ENCODE measurements at regions not wholly inside any gene's neighbourhood (a gene's known extent, or its start where the extent isn't known, plus 50 kb on each side); places are given as distances from the start of the nearest gene placed in this dataset.
"Not testable (repeated sequence)": the region's sequence is repeated elsewhere in the genome, so short reads cannot be mapped to it uniquely, and the experiment has no call there.

DNA sequence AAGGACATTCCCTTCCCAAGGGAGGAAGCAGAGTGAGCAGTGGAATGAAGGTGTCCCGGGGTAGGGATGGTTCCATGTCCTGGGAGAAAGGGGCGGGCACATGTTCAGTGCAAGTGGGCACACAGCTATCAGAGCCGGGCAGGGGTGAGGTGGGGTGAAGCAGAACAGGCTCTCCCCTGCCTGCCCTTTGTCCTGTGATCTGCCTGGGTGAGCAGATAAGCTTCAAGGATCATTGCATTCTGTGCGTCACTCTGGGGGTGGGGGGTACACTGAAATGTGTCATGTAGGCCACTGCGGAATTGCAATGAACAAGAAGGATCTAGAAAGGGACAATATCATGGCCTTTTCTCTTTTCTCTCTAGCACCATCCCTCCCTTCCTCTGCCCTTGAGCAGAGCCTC, 61.7 kb upstream of the SHB start:
- no peak overlapping the region for H3K4me3 Mint-ChIP-seq
- H3K27me3 Mint-ChIP-seq (ENCODE audit: low read depth): peaks cover 3% of the 10 kb centered on the region
- H3K4me1 Mint-ChIP-seq: peaks cover 6% of the 10 kb centered on the region
- no peaks in the 10 kb centered on the region for H3K36me3 Mint-ChIP-seq (ENCODE audit: low read depth)
- TF ChIP-seq, protein P1, sequence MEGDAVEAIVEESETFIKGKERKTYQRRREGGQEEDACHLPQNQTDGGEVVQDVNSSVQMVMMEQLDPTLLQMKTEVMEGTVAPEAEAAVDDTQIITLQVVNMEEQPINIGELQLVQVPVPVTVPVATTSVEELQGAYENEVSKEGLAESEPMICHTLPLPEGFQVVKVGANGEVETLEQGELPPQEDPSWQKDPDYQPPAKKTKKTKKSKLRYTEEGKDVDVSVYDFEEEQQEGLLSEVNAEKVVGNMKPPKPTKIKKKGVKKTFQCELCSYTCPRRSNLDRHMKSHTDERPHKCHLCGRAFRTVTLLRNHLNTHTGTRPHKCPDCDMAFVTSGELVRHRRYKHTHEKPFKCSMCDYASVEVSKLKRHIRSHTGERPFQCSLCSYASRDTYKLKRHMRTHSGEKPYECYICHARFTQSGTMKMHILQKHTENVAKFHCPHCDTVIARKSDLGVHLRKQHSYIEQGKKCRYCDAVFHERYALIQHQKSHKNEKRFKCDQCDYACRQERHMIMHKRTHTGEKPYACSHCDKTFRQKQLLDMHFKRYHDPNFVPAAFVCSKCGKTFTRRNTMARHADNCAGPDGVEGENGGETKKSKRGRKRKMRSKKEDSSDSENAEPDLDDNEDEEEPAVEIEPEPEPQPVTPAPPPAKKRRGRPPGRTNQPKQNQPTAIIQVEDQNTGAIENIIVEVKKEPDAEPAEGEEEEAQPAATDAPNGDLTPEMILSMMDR (IDR thresholded peaks at IDR 0.05; ENCODE audit: unreplicated experiment in 3 of 3): no peak
- H3K27ac Mint-ChIP-seq: no peak overlapping the region
- no peaks in the 10 kb centered on the region for H3K9me3 Mint-ChIP-seq

DNA sequence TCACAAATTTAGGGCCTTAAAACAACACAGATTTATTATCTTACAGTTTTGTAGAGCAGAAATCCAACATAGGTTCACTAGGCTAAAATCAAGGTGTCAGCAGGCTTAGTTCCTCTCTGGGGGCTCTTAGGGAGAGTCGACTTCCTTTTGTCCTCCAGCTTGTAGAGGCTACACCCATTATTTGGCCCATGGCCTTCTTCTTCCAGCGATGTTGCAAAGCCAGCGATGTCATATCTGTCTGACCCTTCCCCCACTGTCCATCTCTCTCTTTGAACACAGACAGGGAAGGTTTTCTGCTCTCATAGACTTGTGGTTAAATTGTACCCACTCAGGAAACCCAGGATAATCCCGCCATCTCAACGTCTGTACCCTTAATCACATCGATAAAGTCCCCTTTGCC, 60.3 kb upstream of the SHB start:
- no peak overlapping the region for H3K4me3 Mint-ChIP-seq
- peaks cover 10% of the 10 kb centered on the region for H3K27me3 Mint-ChIP-seq (ENCODE audit: low read depth)
- no peaks in the 10 kb centered on the region for H3K36me3 Mint-ChIP-seq (ENCODE audit: low read depth)
- TF ChIP-seq, protein P1 (IDR thresholded peaks at IDR 0.05; ENCODE audit: unreplicated experiment in 3 of 3): no peak
- peaks cover 6% of the 10 kb centered on the region for H3K4me1 Mint-ChIP-seq
- no peaks in the 10 kb centered on the region for H3K9me3 Mint-ChIP-seq
- H3K27ac Mint-ChIP-seq: no peak overlapping the region

DNA sequence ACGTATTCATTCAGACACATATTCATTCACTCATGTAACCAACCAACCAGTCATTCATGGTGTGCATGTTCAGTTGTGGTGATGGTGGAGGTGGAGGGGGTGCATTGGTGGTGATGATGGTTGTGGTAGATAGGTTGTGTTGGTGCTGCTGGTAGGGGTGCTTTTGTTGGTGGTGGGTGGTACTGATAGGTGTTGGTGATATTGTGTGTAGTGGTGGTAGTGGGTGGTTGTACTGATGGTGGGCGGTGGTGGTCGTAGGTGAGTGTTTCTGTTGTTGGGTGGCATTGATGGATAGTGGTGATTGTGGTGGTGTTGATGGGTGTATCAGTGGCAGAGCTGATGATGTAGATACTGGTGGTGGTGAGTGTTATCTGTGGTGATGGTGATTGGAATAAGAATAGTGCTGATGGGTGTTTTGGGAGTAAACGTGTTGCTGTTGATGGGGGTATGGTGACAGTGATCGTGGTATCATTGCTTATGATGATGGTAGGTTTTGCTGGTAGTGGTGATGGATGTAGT, 59.8 kb upstream of the SHB start:
- TF ChIP-seq, protein P1 (IDR thresholded peaks at IDR 0.05; ENCODE audit: unreplicated experiment in 3 of 3): no peak
- H3K36me3 Mint-ChIP-seq (ENCODE audit: low read depth): no peaks in the 10 kb centered on the region
- H3K4me1 Mint-ChIP-seq: peaks cover 6% of the 10 kb centered on the region
- H3K9me3 Mint-ChIP-seq: no peaks in the 10 kb centered on the region
- no peak overlapping the region for H3K4me3 Mint-ChIP-seq
- peaks cover 11% of the 10 kb centered on the region for H3K27me3 Mint-ChIP-seq (ENCODE audit: low read depth)
- no peak overlapping the region for H3K27ac Mint-ChIP-seq

DNA sequence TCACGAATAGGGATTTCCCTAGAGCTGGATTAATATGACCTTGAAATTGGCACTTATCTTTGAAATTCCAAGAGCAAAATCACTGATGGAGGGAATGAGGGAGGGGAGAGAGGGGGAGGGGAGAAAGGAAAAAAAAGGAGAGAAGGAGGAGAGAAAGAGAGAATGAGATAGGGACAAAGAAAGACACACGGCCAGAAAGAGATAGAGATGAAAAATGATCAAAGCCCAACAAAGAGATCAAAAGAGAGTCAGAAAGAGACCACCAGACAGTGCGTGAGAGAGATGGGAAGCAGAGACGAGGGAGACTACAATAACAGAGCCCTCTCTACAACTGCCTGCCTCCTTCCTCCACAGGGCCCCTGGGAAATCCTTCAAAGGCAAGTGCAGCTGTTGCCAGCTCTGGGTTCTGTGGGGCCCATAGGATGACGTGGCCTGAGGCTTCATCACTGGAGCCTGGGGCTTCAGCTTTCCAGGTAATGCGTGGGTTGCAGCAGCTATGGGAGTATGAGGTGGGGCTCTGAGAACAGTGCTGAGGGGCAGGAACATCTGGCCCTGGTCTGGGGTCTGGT, 58.3 kb upstream of the SHB start:
- Mint-ChIP-seq H3K4me1 (peaks cover 6% of the 10 kb centered on the region), H3K36me3 (ENCODE audit: low read depth) (no peaks in the 10 kb centered on the region), H3K27me3 (ENCODE audit: low read depth) (peaks cover 11% of the 10 kb centered on the region), H3K27ac (no peak overlapping the region), H3K9me3 (no peaks in the 10 kb centered on the region), H3K4me3 (no peak overlapping the region)
- TF ChIP-seq, protein P1 (IDR thresholded peaks at IDR 0.05; ENCODE audit: unreplicated experiment in 3 of 3): no peak

DNA sequence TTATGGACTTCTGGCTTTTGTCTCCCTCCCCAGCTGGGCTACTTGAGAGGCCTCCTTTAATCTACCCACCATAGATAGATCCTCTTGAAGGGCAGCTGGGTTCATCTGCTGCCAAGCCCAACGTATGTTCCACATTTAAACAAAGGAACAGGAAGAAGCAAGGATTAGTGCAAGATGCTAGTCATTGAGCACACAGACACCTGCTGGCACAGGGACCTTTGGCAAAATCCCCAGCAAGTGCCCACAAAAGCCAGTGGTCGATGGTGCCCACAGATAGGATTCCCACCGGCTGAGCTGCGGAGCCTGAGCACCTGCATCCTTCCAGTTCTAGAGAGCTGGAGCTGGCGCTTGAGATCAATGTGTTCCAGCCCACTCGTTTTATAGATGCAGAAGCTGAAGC, 57.7 kb upstream of the SHB start:
- H3K4me1 Mint-ChIP-seq: peaks cover 6% of the 10 kb centered on the region
- TF ChIP-seq, protein P1 (IDR thresholded peaks at IDR 0.05; ENCODE audit: unreplicated experiment in 3 of 3): no peak
- H3K9me3 Mint-ChIP-seq: no peaks in the 10 kb centered on the region
- H3K27ac Mint-ChIP-seq: no peak overlapping the region
- H3K27me3 Mint-ChIP-seq (ENCODE audit: low read depth): peaks cover 11% of the 10 kb centered on the region
- H3K36me3 Mint-ChIP-seq (ENCODE audit: low read depth): no peaks in the 10 kb centered on the region
- no peak overlapping the region for H3K4me3 Mint-ChIP-seq

DNA sequence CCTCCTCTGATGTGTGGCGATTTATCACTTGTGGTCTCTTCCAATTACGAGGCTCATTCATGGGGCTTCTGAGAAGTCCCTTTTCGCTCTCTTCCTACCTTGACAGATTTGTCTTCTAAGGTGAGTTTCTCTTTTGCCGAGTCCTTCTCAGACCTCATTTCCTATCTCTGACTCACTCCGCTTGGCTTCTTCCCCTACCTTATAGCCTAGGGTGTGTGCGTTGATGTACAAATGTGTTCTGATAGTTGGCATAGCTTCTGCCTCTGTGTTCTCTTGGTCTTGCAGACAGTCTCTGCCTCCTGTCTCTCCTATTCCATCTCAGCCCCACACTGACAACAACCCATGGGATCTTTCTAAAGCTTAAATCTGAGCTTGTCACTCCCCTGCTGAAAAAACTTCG, 56.9 kb upstream of the SHB start:
- H3K4me1 Mint-ChIP-seq: peaks cover 6% of the 10 kb centered on the region
- no peaks in the 10 kb centered on the region for H3K9me3 Mint-ChIP-seq
- H3K27me3 Mint-ChIP-seq (ENCODE audit: low read depth): peaks cover 11% of the 10 kb centered on the region
- H3K27ac Mint-ChIP-seq: no peak overlapping the region
- TF ChIP-seq, protein P1 (IDR thresholded peaks at IDR 0.05; ENCODE audit: unreplicated experiment in 3 of 3): no peak
- no peaks in the 10 kb centered on the region for H3K36me3 Mint-ChIP-seq (ENCODE audit: low read depth)
- H3K4me3 Mint-ChIP-seq: no peak overlapping the region

DNA sequence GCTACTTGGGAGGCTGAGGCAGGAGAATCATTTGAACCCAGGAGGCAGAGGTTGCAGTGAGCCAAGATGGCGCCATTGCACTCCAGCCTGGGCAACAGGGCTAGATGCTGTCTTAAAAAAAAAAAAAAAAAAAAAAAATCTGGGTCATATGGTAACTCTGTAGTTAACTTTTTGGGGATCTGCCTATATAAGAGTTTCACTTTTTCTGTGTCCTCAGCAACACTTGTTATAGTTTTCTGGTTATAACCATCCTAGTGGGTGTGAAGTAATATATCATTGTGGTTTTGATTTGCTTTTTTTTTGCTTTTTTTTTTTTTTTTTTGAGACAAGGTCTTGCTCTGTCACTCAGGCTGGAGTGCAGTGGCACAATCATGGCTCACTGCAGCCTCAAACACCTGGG, 54.3 kb upstream of the SHB start:
- Mint-ChIP-seq H3K4me1 (peaks cover 14% of the 10 kb centered on the region), H3K27me3 (ENCODE audit: low read depth) (peaks cover 15% of the 10 kb centered on the region)
- not testable (repeated sequence) for H3K9me3 Mint-ChIP-seq; H3K36me3 Mint-ChIP-seq (ENCODE audit: low read depth); H3K4me3 Mint-ChIP-seq; H3K27ac Mint-ChIP-seq

Measured in nephron (organoid).